ENCODE measurements at regions not wholly inside any gene's neighbourhood (a gene's known extent, or its start where the extent isn't known, plus 50 kb on each side); places are given as distances from the start of the nearest gene placed in this dataset.

DNA sequence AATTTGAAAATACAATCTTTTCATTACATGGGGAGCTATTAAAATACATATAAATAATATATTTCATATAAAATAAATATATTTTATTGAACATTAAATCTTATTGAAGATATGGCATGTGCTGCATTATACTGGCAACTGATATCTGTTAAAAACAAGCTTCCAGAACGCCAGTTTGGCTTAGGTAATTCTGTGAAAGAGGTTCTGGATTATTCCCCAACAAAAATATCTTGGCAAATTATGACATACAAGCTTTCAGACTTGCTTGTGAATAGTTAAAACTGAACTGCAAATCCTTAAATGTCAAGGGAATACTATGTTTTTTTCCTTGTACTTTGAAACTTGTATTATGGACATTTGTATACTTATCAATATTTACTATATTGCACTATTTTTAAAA is 210.2 kb upstream of the LCORL start:
- Mint-ChIP-seq H3K4me3 (no peak overlapping the region), H3K9me3 (peaks cover 30 to 33% of the 10 kb centered on the region in 2 experiments), H3K4me1 (no peaks in the 10 kb centered on the region), H3K27me3 (ENCODE audit: low read depth) (peaks cover 3% of the 10 kb centered on the region), H3K36me3 (ENCODE audit: insufficient read depth in 1 of 3, low read depth in 3 of 3) (peaks cover 3 to 21% (median 5%) of the 10 kb centered on the region in 3 experiments; a peak in 4 of 7 replicates), H3K27ac (no peak overlapping the region)
- H2AK5ac ChIP-seq (ENCODE audit: insufficient read length, low read length): no peak overlapping the region
- no peaks in the 10 kb centered on the region for H3K79me2 ChIP-seq (ENCODE audit: insufficient read depth, low read length)
- no peak overlapping the region for H4K5ac ChIP-seq (ENCODE audit: insufficient read length, low read depth, low read length)
- H3T11ph ChIP-seq (ENCODE audit: low read length): no peak overlapping the region
- no peak overlapping the region for H4K91ac ChIP-seq (ENCODE audit: insufficient read length, low read depth, low read length)
- TF ChIP-seq CTCF (conservative IDR thresholded peaks at IDR 0.05): no peak
- no peaks in the 10 kb centered on the region for H3K79me1 ChIP-seq (ENCODE audit: insufficient read depth, low read depth, low read length, poor library complexity, severe bottlenecking)
- no peak overlapping the region for H3K4me2 ChIP-seq (ENCODE audit: insufficient read depth, insufficient read length, low read length)
- H2AFZ ChIP-seq (ENCODE audit: low read length): no peak overlapping the region
- H3K14ac ChIP-seq (ENCODE audit: insufficient read depth, low read length): no peak overlapping the region
- H3K27me3 ChIP-seq (ENCODE audit: insufficient read depth, low read length): no peaks in the 10 kb centered on the region
- H3K9ac ChIP-seq (ENCODE audit: extremely low read depth, insufficient read length, low read length): no peak overlapping the region
- H3K27ac ChIP-seq (ENCODE audit: insufficient read length, low read depth, low read length): no peak overlapping the region
- H4K8ac ChIP-seq (replicated peaks; ENCODE audit: insufficient read length, low read depth, low read length): no peak overlapping the region
- H3K18ac ChIP-seq (ENCODE audit: insufficient read length, low read depth, low read length): no peak overlapping the region
- H4K20me1 ChIP-seq (ENCODE audit: control insufficient read depth, insufficient read depth, insufficient read length): no peaks in the 10 kb centered on the region
- no peak overlapping the region for H2BK15ac ChIP-seq (ENCODE audit: low read depth, low read length)
- no peak overlapping the region for H3K23ac ChIP-seq (ENCODE audit: insufficient read length, low read depth, low read length)
- no peak for DNase-seq
- no peak overlapping the region for H2BK120ac ChIP-seq (ENCODE audit: low read depth, low read length, poor library complexity, severe bottlenecking)
- H3K4ac ChIP-seq (ENCODE audit: low read depth, low read length): no peak overlapping the region
- H3K23me2 ChIP-seq (ENCODE audit: insufficient read length, low read depth, low read length, poor library complexity, severe bottlenecking): no peaks in the 10 kb centered on the region
- no peak overlapping the region for H3K56ac ChIP-seq (ENCODE audit: insufficient read length, low read depth, low read length)
- no peaks in the 10 kb centered on the region for H3K9me3 ChIP-seq (ENCODE audit: control insufficient read depth, low read depth, low read length)
- no CpG with 5 or more reads among the region's 1 CpG for WGBS (ENCODE audit: extremely low coverage, insufficient read length, low lambda C conversion rate)
- H2BK12ac ChIP-seq (ENCODE audit: insufficient read length, low read depth, low read length): no peak overlapping the region
- H3K4me1 ChIP-seq (ENCODE audit: insufficient read depth, low read length): no peaks in the 10 kb centered on the region
- no peak overlapping the region for H2BK20ac ChIP-seq (ENCODE audit: low read depth, low read length, poor library complexity, severe bottlenecking)
- no peak overlapping the region for H2BK5ac ChIP-seq (ENCODE audit: insufficient read length, low read length)
